IMR-90 (cell line): ENCODE measurements at regions not wholly inside any gene's neighbourhood (a gene's known extent, or its start where the extent isn't known, plus 50 kb on each side); places are given as distances from the start of the nearest gene placed in this dataset.

ENCODE experiments used
- ATAC-seq: fragments of 200-7000 bp; cut with Tn5 transposase; 2 replicates; pipeline ENCODE4 v1.9.1; 2020; ENCODE audit warnings: low read depth, mild to moderate bottlenecking, moderate library complexity
- BruUV-seq: library from RNA; stranded (reverse); fragments of 400-500 nt; replicated peaks from 2 replicates; lab custom pipeline; 2021; lab: Mats Ljungman, UMichigan
- CTCF ChIA-PET: fragments of 300-600 bp; formaldehyde crosslinking; extraction: SDS; loops from one replicate; lab custom pipeline; 2021; ENCODE audit warnings: antibody characterized with exemption; lab: Yijun Ruan, JAX
- POLR2A ChIA-PET: fragments of 300-600 bp; sonication (Branson Sonifier 250); formaldehyde crosslinking; loops from one replicate; lab custom pipeline; 2022; ENCODE audit warnings: antibody characterized with exemption; ENCODE audit not compliant: unreplicated experiment; lab: Charles Lee
- DNase-seq: peaks from one replicate; pipeline ENCODE4 v3.0.0; 2013
- H2AFZ ChIP-seq: replicated peaks from 2 replicates; pipeline ENCODE3; 2013; ENCODE audit warnings: low read length, mild to moderate bottlenecking; ENCODE audit not compliant: poor library complexity
- H2AK5ac ChIP-seq: 2 replicates; pipeline ENCODE4 v1.6.1; 2013; ENCODE audit warnings: low read depth, low read length, inconsistent platforms
- H2AK9ac ChIP-seq: replicated peaks from 2 replicates; pipeline ENCODE3; 2013; ENCODE audit warnings: mild to moderate bottlenecking, low read depth, low read length, moderate library complexity; ENCODE audit not compliant: poor library complexity
- H2BK120ac ChIP-seq: 2 replicates; pipeline ENCODE4 v1.6.1; 2013; ENCODE audit warnings: low read depth, low read length, inconsistent platforms
- H2BK15ac ChIP-seq: 3 replicates; pipeline ENCODE4 v1.6.1; 2013; ENCODE audit warnings: low read depth, low read length, inconsistent platforms
- H2BK20ac ChIP-seq: 2 replicates; pipeline ENCODE4 v1.6.1; 2013; ENCODE audit warnings: low read depth, mild to moderate bottlenecking, inconsistent platforms, low read length, moderate library complexity
- H2BK5ac ChIP-seq: 2 replicates; pipeline ENCODE4 v1.6.1; 2013; ENCODE audit warnings: mild to moderate bottlenecking, low read depth, low read length, inconsistent platforms; ENCODE audit not compliant: poor library complexity, severe bottlenecking
- H3K14ac ChIP-seq: replicated peaks from 2 replicates; pipeline ENCODE4 v1.6.1; 2013; ENCODE audit warnings: low read depth, low read length, inconsistent platforms
- H3K18ac ChIP-seq: 2 replicates; pipeline ENCODE4 v1.6.1; 2013; ENCODE audit warnings: low read depth, low read length, control low read depth
- H3K23ac ChIP-seq: 2 replicates; pipeline ENCODE4 v1.6.1; 2013; ENCODE audit warnings: low read depth, low read length, inconsistent platforms
- H3K27ac ChIP-seq: 2 replicates; pipeline ENCODE4 v1.5.1; 2013; ENCODE audit warnings: mild to moderate bottlenecking, control low read depth, low read length; ENCODE audit not compliant: insufficient read depth
- H3K27me3 ChIP-seq: 2 replicates; pipeline ENCODE4 v1.6.1; 2013; ENCODE audit warnings: low read length; ENCODE audit not compliant: control insufficient read depth, insufficient read depth
- H3K36me3 ChIP-seq: 2 replicates; pipeline ENCODE4 v1.6.1; 2013; ENCODE audit warnings: low read length, mixed read lengths; ENCODE audit not compliant: control insufficient read depth, insufficient read depth
- H3K4ac ChIP-seq: 2 replicates; pipeline ENCODE4 v1.6.1; 2013; ENCODE audit warnings: low read depth, low read length, inconsistent platforms
- H3K4me1 ChIP-seq: 2 replicates; pipeline ENCODE4 v1.6.1; 2013; ENCODE audit warnings: low read length, mixed read lengths; ENCODE audit not compliant: control insufficient read depth, insufficient read depth
- H3K4me2 ChIP-seq: 2 replicates; pipeline ENCODE4 v1.6.1; 2013; ENCODE audit warnings: low read depth, mild to moderate bottlenecking, control low read depth, low read length, moderate library complexity
- H3K4me3 ChIP-seq: 2 replicates; pipeline ENCODE4 v1.5.1; 2013; ENCODE audit warnings: low read depth, mild to moderate bottlenecking, control low read depth, low read length, moderate library complexity; ENCODE audit not compliant: insufficient read depth
- H3K56ac ChIP-seq: 2 replicates; pipeline ENCODE4 v1.6.1; 2013; ENCODE audit warnings: low read length, inconsistent platforms; ENCODE audit not compliant: insufficient read depth; ENCODE audit errors: extremely low read depth
- H3K79me1 ChIP-seq, 2 experiments: 2 replicates each; pipeline ENCODE4 v1.6.1; 2013; ENCODE audit warnings: low read length in 2 of 2, inconsistent platforms in 1 of 2, low read depth in 1 of 2
- H3K9ac ChIP-seq: 2 replicates; pipeline ENCODE4 v1.6.1; 2013; ENCODE audit warnings: low read depth, low read length, control low read depth
- H3K9me1 ChIP-seq: 2 replicates; pipeline ENCODE4 v1.6.1; 2013; ENCODE audit warnings: low read length, inconsistent platforms; ENCODE audit not compliant: insufficient read depth
- H3K9me3 ChIP-seq: 2 replicates; pipeline ENCODE4 v1.6.1; 2013; ENCODE audit warnings: low read length; ENCODE audit not compliant: control insufficient read depth, insufficient read depth
- H4K20me1 ChIP-seq: 2 replicates; pipeline ENCODE4 v1.6.1; 2013; ENCODE audit warnings: low read length, inconsistent platforms; ENCODE audit not compliant: insufficient read depth
- H4K5ac ChIP-seq: 2 replicates; pipeline ENCODE4 v1.6.1; 2013; ENCODE audit warnings: mild to moderate bottlenecking, low read depth, low read length, control low read depth
- H4K8ac ChIP-seq, 2 experiments: 2 replicates each; pipeline ENCODE4 v1.6.1; 2013; ENCODE audit warnings: low read depth in 2 of 2, low read length in 2 of 2, control low read depth in 1 of 2, inconsistent platforms in 1 of 2
- H4K91ac ChIP-seq: 2 replicates; pipeline ENCODE4 v1.6.1; 2013; ENCODE audit warnings: low read depth, low read length, inconsistent platforms; ENCODE audit not compliant: insufficient read depth
- BHLHE40 ChIP-seq: fragments of 150-350 bp; IDR thresholded peaks from 2 replicates; pipeline ENCODE4 v1.6.1; 2016; ENCODE audit warnings: mild to moderate bottlenecking, low read depth, low read length
- CEBPB ChIP-seq: IDR thresholded peaks from 2 replicates; pipeline ENCODE4 v1.6.1; 2012; ENCODE audit warnings: low read depth, low read length, improper control_type of control experiment
- CHD1 ChIP-seq: IDR thresholded peaks from 2 replicates; pipeline ENCODE4 v1.6.1; 2012; ENCODE audit warnings: low read depth, low read length, improper control_type of control experiment
- CTCF ChIP-seq: conservative IDR thresholded peaks from 2 replicates; pipeline ENCODE4 v1.5.1; 2012; ENCODE audit warnings: mild to moderate bottlenecking, low read depth, low read length, improper control_type of control experiment
- ELK1 ChIP-seq: fragments of 150-350 bp; IDR thresholded peaks from 2 replicates; pipeline ENCODE4 v1.6.1; 2016; ENCODE audit warnings: low read depth, mild to moderate bottlenecking, low read length, moderate library complexity, borderline replicate concordance
- FOS ChIP-seq: fragments of 150-350 bp; IDR thresholded peaks from 2 replicates; pipeline ENCODE4 v1.6.1; 2016; ENCODE audit warnings: low read depth, low read length
- MAFK ChIP-seq: IDR thresholded peaks from 2 replicates; pipeline ENCODE4 v1.6.1; 2012; ENCODE audit warnings: low read depth, low read length, improper control_type of control experiment
- MAZ ChIP-seq: IDR thresholded peaks from 2 replicates; pipeline ENCODE4 v1.6.1; 2012; ENCODE audit warnings: low read depth, mild to moderate bottlenecking, low read length, improper control_type of control experiment, moderate library complexity, borderline replicate concordance
- MXI1 ChIP-seq: IDR thresholded peaks from 2 replicates; pipeline ENCODE4 v1.6.1; 2012; ENCODE audit warnings: low read depth, mild to moderate bottlenecking, low read length, moderate library complexity, borderline replicate concordance
- NFE2L2 ChIP-seq: fragments of 150-350 bp; IDR thresholded peaks from 2 replicates; pipeline ENCODE4 v1.6.1; 2016; ENCODE audit warnings: low read depth, mild to moderate bottlenecking, low read length
- POLR2A ChIP-seq: IDR thresholded peaks from 2 replicates; pipeline ENCODE4 v1.6.1; 2012; ENCODE audit warnings: mild to moderate bottlenecking, low read depth, low read length
- RAD21 ChIP-seq: IDR thresholded peaks from 2 replicates; pipeline ENCODE4 v1.6.1; 2012; ENCODE audit warnings: low read length, improper control_type of control experiment
- RCOR1 ChIP-seq: IDR thresholded peaks from 2 replicates; pipeline ENCODE4 v1.6.1; 2012; ENCODE audit warnings: mild to moderate bottlenecking, low read length, improper control_type of control experiment; ENCODE audit not compliant: insufficient replicate concordance
- RFX5 ChIP-seq: IDR thresholded peaks from 2 replicates; pipeline ENCODE4 v1.8.0; 2012; ENCODE audit warnings: low read depth, mild to moderate bottlenecking, low read length, moderate library complexity
- SMC3 ChIP-seq: fragments of 150-350 bp; IDR thresholded peaks from 2 replicates; pipeline ENCODE4 v1.6.1; 2016; ENCODE audit warnings: low read depth, mild to moderate bottlenecking, antibody characterized with exemption, low read length, moderate library complexity
- WGBS, 2 experiments: methylation state at CpG; one replicate each; pipeline versions ENCODE4 v1.1.5 to v1.1.7; 2013; ENCODE audit warnings: missing lambda C conversion rate in 2 of 2; ENCODE audit not compliant: insufficient read length in 1 of 2; ENCODE audit errors: extremely low coverage in 2 of 2; 5-methylcytosine and 5-hydroxymethylcytosine counted together
- dilution Hi-C: fragments of 300-500 bp; cut with HindIII; formaldehyde crosslinking; loops from one replicate; pipeline ENCODE4 v1.14.3; 2018; ENCODE audit warnings: low sequenced_read_pairs; ENCODE audit not compliant: unreplicated experiment
- in situ Hi-C: fragments of 300-500 bp; cut with MboI; formaldehyde crosslinking; loops from 3 replicates; pipeline ENCODE4 v1.14.3; 2019; ENCODE audit warnings: low sequenced_read_pairs, inconsistent platforms, mixed read lengths
- intact Hi-C: fragments of 100-400 bp; cut with micrococcal nuclease; formaldehyde crosslinking; loops from 2 replicates; pipeline ENCODE4 v1.10.0; 2022
- TF ChIP-seq, protein P1 (sequence below): fragments of 150-350 bp; IDR thresholded peaks from 2 replicates; pipeline ENCODE4 v1.6.1; 2017; ENCODE audit warnings: mild to moderate bottlenecking, antibody characterized with exemption, low read length, low read depth

- dilution Hi-C loops, result no loop called here
- in situ Hi-C loops, result no loop called here
- Histone ChIP-seq H3K36me3 (no peaks in the 10 kb centered on the region), H4K5ac (no peak overlapping the region), H3K14ac (no peak overlapping the region), H3K9me1 (no peaks in the 10 kb centered on the region), H4K20me1 (no peaks in the 10 kb centered on the region), H2AK9ac (no peak overlapping the region), H3K4me1 (no peaks in the 10 kb centered on the region), H2BK15ac (no peak overlapping the region), H3K4me2 (no peak overlapping the region), H2AK5ac (no peak overlapping the region), H2AFZ (no peak overlapping the region), H2BK5ac (no peak overlapping the region), H3K27ac (no peak overlapping the region), H3K79me1 (no peaks in the 10 kb centered on the region), H3K4ac (no peak overlapping the region), H2BK120ac (no peak overlapping the region), H3K23ac (no peak overlapping the region), H3K9ac (no peak overlapping the region), H4K91ac (no peak overlapping the region), H3K27me3 (peaks cover 10% of the 10 kb centered on the region), H3K18ac (no peak overlapping the region), H4K8ac (no peak overlapping the region), H3K9me3 (no peaks in the 10 kb centered on the region), H3K56ac (no peak overlapping the region), H2BK20ac (no peak overlapping the region), H3K4me3 (no peak overlapping the region)
- intact Hi-C loops, result no loop called here
- TF ChIP-seq CTCF (no peak), MAZ (no peak), MXI1 (no peak), CEBPB (no peak), POLR2A (no peak), RAD21 (no peak), ELK1 (no peak), CHD1 (no peak), RFX5 (no peak), FOS (no peak), MAFK (no peak), SMC3 (no peak), BHLHE40 (no peak), NFE2L2 (no peak), RCOR1 (no peak)
- TF ChIP-seq, protein P1, sequence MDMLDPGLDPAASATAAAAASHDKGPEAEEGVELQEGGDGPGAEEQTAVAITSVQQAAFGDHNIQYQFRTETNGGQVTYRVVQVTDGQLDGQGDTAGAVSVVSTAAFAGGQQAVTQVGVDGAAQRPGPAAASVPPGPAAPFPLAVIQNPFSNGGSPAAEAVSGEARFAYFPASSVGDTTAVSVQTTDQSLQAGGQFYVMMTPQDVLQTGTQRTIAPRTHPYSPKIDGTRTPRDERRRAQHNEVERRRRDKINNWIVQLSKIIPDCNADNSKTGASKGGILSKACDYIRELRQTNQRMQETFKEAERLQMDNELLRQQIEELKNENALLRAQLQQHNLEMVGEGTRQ, result no peak
- ChIA-PET POLR2A (no interaction called here), CTCF (no interaction called here)
- WGBS, 2 experiments, result no CpG with 5 or more reads among the region's 6 CpGs
- ATAC-seq, result no peak
- BruUV-seq, result no TSS peak
- DNase-seq, result no peak
Measured at GRCh38 chr22:26998716-26999115, 341.3 kb downstream of the MIAT start.
